Ammon's horn (tissue), 1 donor: ENCODE measurements at regions not wholly inside any gene's neighbourhood (a gene's known extent, or its start where the extent isn't known, plus 50 kb on each side); places are given as distances from the start of the nearest gene placed in this dataset.

Experiments used
- DNase-seq: peaks from one replicate; pipeline ENCODE4 v3.0.0-alpha.2; 2016; ENCODE audit warnings: low spot score

GRCh38 chr2:79453918-79454317 lies 58.9 kb upstream of the CTNNA2 start:
- DNase-seq: no peak

- no peak for DNase-seq
Observed at GRCh38 chr2:79452651-79453050, 60.2 kb upstream of the CTNNA2 start.

GRCh38 chr2:79447463-79447862 lies 65.4 kb upstream of the CTNNA2 start:
- DNase-seq: no peak

GRCh38 chr2:79446313-79446712 lies 66.5 kb upstream of the CTNNA2 start:
- peak; percentile 29 for DNase-seq

- no peak for DNase-seq
Observed at GRCh38 chr2:79437433-79438267, 75.2 kb upstream of the CTNNA2 start.

GRCh38 chr2:79434362-79434761 lies 78.5 kb upstream of the CTNNA2 start:
- no peak for DNase-seq

- peak; percentile 88 for DNase-seq
Observed at GRCh38 chr2:79432731-79433146, 80.1 kb upstream of the CTNNA2 start.

- no peak for DNase-seq
Observed at GRCh38 chr2:79428745-79429144, 84.1 kb upstream of the CTNNA2 start.

- no peak for DNase-seq
Observed at GRCh38 chr2:79414690-79415089, 98.2 kb upstream of the CTNNA2 start.

GRCh38 chr2:79394485-79394859 lies 118.4 kb upstream of the CTNNA2 start:
- DNase-seq: no peak

GRCh38 chr2:79393806-79394484 lies 118.9 kb upstream of the CTNNA2 start:
- DNase-seq: peak; percentile 72

GRCh38 chr2:79393107-79393685 lies 119.7 kb upstream of the CTNNA2 start:
- DNase-seq: no peak

- DNase-seq: no peak
Observed at GRCh38 chr2:79389481-79389880, 123.4 kb upstream of the CTNNA2 start.

- DNase-seq: no peak
Observed at GRCh38 chr2:79388024-79388423, 124.8 kb upstream of the CTNNA2 start.

GRCh38 chr2:79387431-79387830 lies 125.4 kb upstream of the CTNNA2 start:
- DNase-seq: peak; percentile 45

GRCh38 chr2:79383681-79384080 lies 129.2 kb upstream of the CTNNA2 start:
- DNase-seq: no peak

GRCh38 chr2:79375817-79376216 lies 137.0 kb upstream of the CTNNA2 start:
- no peak for DNase-seq

GRCh38 chr2:79373358-79374130 lies 139.3 kb upstream of the CTNNA2 start:
- peak; percentile 31 for DNase-seq

- no peak for DNase-seq
Observed at GRCh38 chr2:79370976-79371538, 141.8 kb upstream of the CTNNA2 start.

- DNase-seq: peak; percentile 54
Observed at GRCh38 chr2:79369127-79369526, 143.7 kb upstream of the CTNNA2 start.

GRCh38 chr2:79368116-79368630 lies 144.7 kb upstream of the CTNNA2 start:
- DNase-seq: no peak

GRCh38 chr2:79359419-79359818 lies 153.4 kb upstream of the CTNNA2 start:
- DNase-seq: no peak
